Thyroid gland (tissue), 4 donors: ENCODE measurements at regions not wholly inside any gene's neighbourhood (a gene's known extent, or its start where the extent isn't known, plus 50 kb on each side); places are given as distances from the start of the nearest gene placed in this dataset.

ENCODE experiments used
- DNase-seq, 2 donors: peaks; one replicate each; pipeline ENCODE4 v3.0.0-alpha.2; 2019
- H3K27ac ChIP-seq, 3 donors: fragments of 200-600 bp; sonication (generic); 1 replicate in 2 of 3; 2 replicates in 1 of 3; pipeline ENCODE4 v1.5.1; 2016 to 2019; ENCODE audit warnings: mild to moderate bottlenecking in 1 of 3, moderate library complexity in 1 of 3
- H3K27me3 ChIP-seq: fragments of 200-600 bp; sonication (generic); one replicate; pipeline ENCODE4 v1.5.1; 2019
- H3K36me3 ChIP-seq, 2 donors: fragments of 200-600 bp; sonication (generic); one replicate each; pipeline ENCODE4 v1.5.1; 2016 to 2019
- H3K4me1 ChIP-seq, 2 donors: fragments of 200-600 bp; sonication (generic); one replicate each; pipeline ENCODE4 v1.5.1; 2017 to 2019
- H3K4me3 ChIP-seq, 3 donors: fragments of 200-600 bp; sonication (generic); replicated peaks in 1 of 3; 1 replicate in 2 of 3; 2 replicates in 1 of 3; pipeline ENCODE4 v1.5.1; 2016; ENCODE audit warnings: mild to moderate bottlenecking in 1 of 3
- H3K9me3 ChIP-seq: fragments of 200-600 bp; sonication (generic); one replicate; pipeline ENCODE4 v1.5.1; 2017
- POLR2A ChIP-seq, 2 donors: fragments of 450-650 bp; IDR thresholded peaks; one replicate each; pipeline ENCODE4 v1.6.1; 2017; ENCODE audit warnings: antibody characterized with exemption in 2 of 2, mild to moderate bottlenecking in 2 of 2, moderate library complexity in 1 of 2
- WGBS, 2 donors: methylation state at CpG; one replicate each; pipeline ENCODE4 v1.1.5; 2017; 5-methylcytosine and 5-hydroxymethylcytosine counted together
- intact Hi-C: fragments of 100-400 bp; cut with DNase I; formaldehyde crosslinking; loops from one replicate; pipeline ENCODE4 v1.15.1; 2023
- TF ChIP-seq, protein P1 (sequence below), 6 experiments: fragments of 200-600 bp in 3 of 6; fragments of 450-650 bp in 3 of 6; sonication (generic) in 3 of 6; IDR thresholded peaks; one replicate each; pipeline ENCODE4 v1.5.1; 2016 to 2019; ENCODE audit warnings: antibody characterized with exemption in 6 of 6, mild to moderate bottlenecking in 2 of 6, inconsistent platforms in 1 of 6, moderate library complexity in 1 of 6

DNA sequence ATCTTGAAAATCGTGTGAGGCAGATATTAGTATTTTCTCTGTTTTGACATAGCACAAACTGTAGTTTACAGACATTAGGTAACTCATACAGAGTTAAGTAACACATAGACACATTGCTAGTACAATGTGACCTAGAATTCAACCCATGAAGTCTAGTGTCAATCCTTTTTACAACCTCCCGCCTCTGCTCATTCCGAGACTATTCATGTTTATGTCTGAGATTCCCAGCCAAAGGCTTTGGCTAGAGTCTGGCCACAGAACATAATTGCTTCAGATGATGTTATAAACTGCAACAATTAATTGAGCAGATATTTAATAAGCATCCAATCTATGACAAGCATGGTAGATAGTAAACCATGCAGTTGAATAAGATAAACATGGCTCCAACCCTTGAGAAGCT lies 841.0 kb downstream of the STIM2 start:
- no peaks in the 10 kb centered on the region for H3K9me3 ChIP-seq
- DNase-seq, result no peak
- intact Hi-C loops, result no loop called here
- TF ChIP-seq, protein P1, sequence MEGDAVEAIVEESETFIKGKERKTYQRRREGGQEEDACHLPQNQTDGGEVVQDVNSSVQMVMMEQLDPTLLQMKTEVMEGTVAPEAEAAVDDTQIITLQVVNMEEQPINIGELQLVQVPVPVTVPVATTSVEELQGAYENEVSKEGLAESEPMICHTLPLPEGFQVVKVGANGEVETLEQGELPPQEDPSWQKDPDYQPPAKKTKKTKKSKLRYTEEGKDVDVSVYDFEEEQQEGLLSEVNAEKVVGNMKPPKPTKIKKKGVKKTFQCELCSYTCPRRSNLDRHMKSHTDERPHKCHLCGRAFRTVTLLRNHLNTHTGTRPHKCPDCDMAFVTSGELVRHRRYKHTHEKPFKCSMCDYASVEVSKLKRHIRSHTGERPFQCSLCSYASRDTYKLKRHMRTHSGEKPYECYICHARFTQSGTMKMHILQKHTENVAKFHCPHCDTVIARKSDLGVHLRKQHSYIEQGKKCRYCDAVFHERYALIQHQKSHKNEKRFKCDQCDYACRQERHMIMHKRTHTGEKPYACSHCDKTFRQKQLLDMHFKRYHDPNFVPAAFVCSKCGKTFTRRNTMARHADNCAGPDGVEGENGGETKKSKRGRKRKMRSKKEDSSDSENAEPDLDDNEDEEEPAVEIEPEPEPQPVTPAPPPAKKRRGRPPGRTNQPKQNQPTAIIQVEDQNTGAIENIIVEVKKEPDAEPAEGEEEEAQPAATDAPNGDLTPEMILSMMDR (IDR thresholded peaks at IDR 0.05), result no peak
- TF ChIP-seq POLR2A (IDR thresholded peaks at IDR 0.05), result no peak
- no peaks in the 10 kb centered on the region for H3K4me1 ChIP-seq
- H3K27me3 ChIP-seq, result no peaks in the 10 kb centered on the region
- no peaks in the 10 kb centered on the region for H3K36me3 ChIP-seq
- H3K4me3 ChIP-seq, result no peak overlapping the region
- no peak overlapping the region for H3K27ac ChIP-seq
- WGBS, 2 donors, result 84 to 90% methylated on average over 3 of the region's 3 CpGs

- no peaks in the 10 kb centered on the region for H3K36me3 ChIP-seq
Observed at GRCh38 chr4:27702730-27703431, 842.2 kb downstream of the STIM2 start.

GRCh38 chr4:27703771-27704170 lies 843.1 kb downstream of the STIM2 start:
- Histone ChIP-seq H3K4me3 (no peak overlapping the region), H3K4me1 (no peaks in the 10 kb centered on the region), H3K36me3 (no peaks in the 10 kb centered on the region), H3K27ac (no peak overlapping the region), H3K27me3 (no peaks in the 10 kb centered on the region), H3K9me3 (no peaks in the 10 kb centered on the region)
- DNase-seq, result no peak
- intact Hi-C loops, result no loop called here
- TF ChIP-seq, protein P1 (IDR thresholded peaks at IDR 0.05), result no peak
- no peak for TF ChIP-seq POLR2A (IDR thresholded peaks at IDR 0.05)
- 77 to 93% methylated on average over 4 of the region's 4 CpGs for WGBS, 2 donors

More at GRCh38 chr4:27702730-27703431, 842.2 kb downstream of the STIM2 start:
- DNase-seq, result no peak
- no peak for TF ChIP-seq POLR2A (IDR thresholded peaks at IDR 0.05)
- TF ChIP-seq, protein P1 (IDR thresholded peaks at IDR 0.05), result no peak
- Histone ChIP-seq H3K4me1 (no peaks in the 10 kb centered on the region), H3K4me3 (no peak overlapping the region), H3K27me3 (no peaks in the 10 kb centered on the region), H3K27ac (no peak overlapping the region), H3K9me3 (no peaks in the 10 kb centered on the region)
- intact Hi-C loops, result no loop called here
- WGBS, 2 donors, result 44 to 48% methylated on average over 5 of the region's 5 CpGs

GRCh38 chr4:27711041-27711440 lies 850.4 kb downstream of the STIM2 start:
- H3K4me3 ChIP-seq, result no peak overlapping the region
- intact Hi-C loops, result no loop called here
- no peaks in the 10 kb centered on the region for H3K9me3 ChIP-seq
- no peak for TF ChIP-seq POLR2A (IDR thresholded peaks at IDR 0.05)
- TF ChIP-seq, protein P1 (IDR thresholded peaks at IDR 0.05), result no peak
- H3K27me3 ChIP-seq, result no peaks in the 10 kb centered on the region
- no peaks in the 10 kb centered on the region for H3K4me1 ChIP-seq
- no peak for DNase-seq
- H3K27ac ChIP-seq, result no peak overlapping the region
- WGBS, 2 donors, result 75 to 87% methylated on average over 3 of the region's 3 CpGs
- H3K36me3 ChIP-seq, result no peaks in the 10 kb centered on the region

DNA sequence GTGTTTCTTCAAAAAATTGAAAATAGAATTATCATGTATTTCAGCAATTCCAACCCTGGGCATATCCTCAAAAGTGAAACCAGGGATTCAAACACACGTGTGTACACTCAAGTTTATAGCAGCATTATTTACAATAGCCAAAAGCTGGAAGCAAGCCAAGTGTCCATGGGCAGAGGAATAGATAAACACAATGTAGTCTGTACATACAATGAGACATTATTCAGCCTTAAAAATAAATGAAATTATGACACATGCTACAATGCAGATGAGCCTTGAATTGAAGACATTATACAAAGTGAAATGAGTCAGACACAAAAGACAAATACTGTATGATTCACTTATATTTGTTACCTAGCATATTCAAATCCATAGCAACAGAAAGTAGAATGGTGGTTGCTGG lies 853.4 kb downstream of the STIM2 start:
- WGBS, 2 donors, result 32 to 41% methylated on average over 1 of the region's 1 CpG
- Histone ChIP-seq H3K27me3 (no peaks in the 10 kb centered on the region), H3K36me3 (no peaks in the 10 kb centered on the region), H3K27ac (no peak overlapping the region), H3K4me1 (no peaks in the 10 kb centered on the region), H3K9me3 (no peaks in the 10 kb centered on the region), H3K4me3 (no peak overlapping the region)
- DNase-seq, result no peak
- TF ChIP-seq POLR2A (IDR thresholded peaks at IDR 0.05), result no peak
- TF ChIP-seq, protein P1 (IDR thresholded peaks at IDR 0.05), result no peak
- intact Hi-C loops, result no loop called here
